Stomach (tissue), 4 donors: ENCODE measurements at regions not wholly inside any gene's neighbourhood (a gene's known extent, or its start where the extent isn't known, plus 50 kb on each side); places are given as distances from the start of the nearest gene placed in this dataset.

Source experiments
- EP300 ChIP-seq: sonication (generic); formaldehyde crosslinking; IDR thresholded peaks from one replicate; pipeline ENCODE4 v1.6.1; 2017; ENCODE audit warnings: antibody characterized with exemption
- POLR2A ChIP-seq, 4 donors: fragments of 450-650 bp; IDR thresholded peaks; one replicate each; pipeline ENCODE4 v1.6.1; 2016; ENCODE audit warnings: antibody characterized with exemption in 4 of 4, control low read depth in 2 of 4, mild to moderate bottlenecking in 1 of 4, moderate library complexity in 1 of 4
- POLR2AphosphoS5 ChIP-seq, 3 donors: sonication (generic); formaldehyde crosslinking; IDR thresholded peaks; one replicate each; pipeline ENCODE4 v1.6.1; 2016; ENCODE audit warnings: antibody characterized with exemption in 3 of 3
- TF ChIP-seq, protein P1 (sequence below), 7 experiments: fragments of 450-650 bp in 4 of 7; fragments of 200-600 bp in 3 of 7; sonication (generic) in 3 of 7; IDR thresholded peaks; one replicate each; pipeline ENCODE4 v1.5.1; 2016 to 2019; ENCODE audit warnings: antibody characterized with exemption in 7 of 7, control low read depth in 2 of 7, mild to moderate bottlenecking in 1 of 7

DNA sequence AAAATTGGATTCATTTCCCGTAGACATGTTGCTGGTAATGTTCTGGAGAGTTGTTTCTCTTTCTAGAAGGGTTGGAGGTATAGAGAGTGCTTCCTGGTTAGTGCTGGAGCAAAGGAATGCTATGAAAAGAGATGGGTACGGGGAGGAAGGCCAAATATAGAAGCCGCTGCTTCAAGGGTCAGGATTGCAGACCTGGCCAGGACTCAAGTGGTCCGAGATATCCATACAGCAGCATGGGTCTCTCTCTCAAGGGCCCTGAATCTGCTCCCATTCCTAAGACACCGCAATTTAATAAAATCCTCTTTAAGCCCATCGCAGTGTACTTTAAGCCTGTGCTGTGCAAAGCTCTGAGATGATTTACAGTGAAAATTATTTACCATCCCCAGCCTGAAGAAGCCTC is 287.0 kb downstream of the FAM43A start:
- TF ChIP-seq, protein P1, sequence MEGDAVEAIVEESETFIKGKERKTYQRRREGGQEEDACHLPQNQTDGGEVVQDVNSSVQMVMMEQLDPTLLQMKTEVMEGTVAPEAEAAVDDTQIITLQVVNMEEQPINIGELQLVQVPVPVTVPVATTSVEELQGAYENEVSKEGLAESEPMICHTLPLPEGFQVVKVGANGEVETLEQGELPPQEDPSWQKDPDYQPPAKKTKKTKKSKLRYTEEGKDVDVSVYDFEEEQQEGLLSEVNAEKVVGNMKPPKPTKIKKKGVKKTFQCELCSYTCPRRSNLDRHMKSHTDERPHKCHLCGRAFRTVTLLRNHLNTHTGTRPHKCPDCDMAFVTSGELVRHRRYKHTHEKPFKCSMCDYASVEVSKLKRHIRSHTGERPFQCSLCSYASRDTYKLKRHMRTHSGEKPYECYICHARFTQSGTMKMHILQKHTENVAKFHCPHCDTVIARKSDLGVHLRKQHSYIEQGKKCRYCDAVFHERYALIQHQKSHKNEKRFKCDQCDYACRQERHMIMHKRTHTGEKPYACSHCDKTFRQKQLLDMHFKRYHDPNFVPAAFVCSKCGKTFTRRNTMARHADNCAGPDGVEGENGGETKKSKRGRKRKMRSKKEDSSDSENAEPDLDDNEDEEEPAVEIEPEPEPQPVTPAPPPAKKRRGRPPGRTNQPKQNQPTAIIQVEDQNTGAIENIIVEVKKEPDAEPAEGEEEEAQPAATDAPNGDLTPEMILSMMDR (IDR thresholded peaks at IDR 0.05), result no peak
- TF ChIP-seq POLR2A (IDR thresholded peaks at IDR 0.05) (no peak), POLR2AphosphoS5 (IDR thresholded peaks at IDR 0.05) (no peak), EP300 (no peak)
